Body of pancreas (tissue), 4 donors: ENCODE measurements at regions not wholly inside any gene's neighbourhood (a gene's known extent, or its start where the extent isn't known, plus 50 kb on each side); places are given as distances from the start of the nearest gene placed in this dataset.

ENCODE experiments used
- ATAC-seq: fragments of 150-250 bp; one replicate; pipeline ENCODE4 v1.9.1; 2016
- DNase-seq, 4 donors: peaks; one replicate each; pipeline ENCODE4 v3.0.0-alpha.2; 2019
- H3K27ac ChIP-seq, 4 donors: fragments of 200-600 bp; sonication (generic); 1 replicate in 3 of 4; 2 replicates in 1 of 4; pipeline versions ENCODE4 v1.5.1 to v1.6.1; 2016 to 2019; ENCODE audit warnings: mild to moderate bottlenecking in 1 of 4, mixed read lengths in 1 of 4, moderate library complexity in 1 of 4
- H3K27me3 ChIP-seq, 2 donors: fragments of 200-600 bp; sonication (generic); one replicate each; pipeline ENCODE4 v1.6.0; 2016; ENCODE audit warnings: mild to moderate bottlenecking in 1 of 2
- H3K36me3 ChIP-seq, 2 donors: fragments of 200-600 bp; sonication (generic); replicated peaks in 1 of 2; 2 replicates each; pipeline ENCODE4 v1.5.1; 2016; ENCODE audit warnings: low read depth in 2 of 2; ENCODE audit not compliant: insufficient read depth in 1 of 2
- H3K4me1 ChIP-seq: fragments of 200-600 bp; sonication (generic); one replicate; pipeline ENCODE4 v1.6.0; 2016
- H3K4me3 ChIP-seq, 2 donors: fragments of 200-600 bp; sonication (generic); 1 replicate in 1 of 2; 2 replicates in 1 of 2; pipeline ENCODE4 v1.5.1; 2016 to 2019
- H3K9me3 ChIP-seq, 3 donors: fragments of 200-600 bp; sonication (generic); 1 replicate in 2 of 3; 2 replicates in 1 of 3; pipeline ENCODE4 v1.5.1; 2016
- CTCF ChIP-seq, 7 experiments: fragments of 450-650 bp in 4 of 7; fragments of 200-600 bp in 3 of 7; sonication (generic) in 3 of 7; IDR thresholded peaks; one replicate each; pipeline ENCODE4 v1.5.1; 2016 to 2019; ENCODE audit warnings: antibody characterized with exemption in 7 of 7
- POLR2A ChIP-seq, 3 donors: fragments of 450-650 bp; IDR thresholded peaks; one replicate each; pipeline ENCODE4 v1.6.1; 2016; ENCODE audit warnings: antibody characterized with exemption in 3 of 3, mild to moderate bottlenecking in 2 of 3
- WGBS, 2 donors: methylation state at CpG; one replicate each; pipeline ENCODE4 v1.1.5; 2017; 5-methylcytosine and 5-hydroxymethylcytosine counted together
- intact Hi-C: fragments of 100-400 bp; cut with DNase I; formaldehyde crosslinking; loops from one replicate; pipeline ENCODE4 v1.15.1; 2023

GRCh38 chr9:29514862-29515261, 1941.6 kb upstream of the C9orf72 start:
- WGBS, 2 donors, result 44% methylated on average over 8 of the region's 8 CpGs
- H3K4me1 ChIP-seq, result no peaks in the 10 kb centered on the region
- DNase-seq (no peak), ATAC-seq (no peak)
- H3K9me3 ChIP-seq, result no peaks in the 10 kb centered on the region
- no peaks in the 10 kb centered on the region for H3K36me3 ChIP-seq
- intact Hi-C loops, result no loop called here
- H3K27ac ChIP-seq, result no peak overlapping the region
- H3K4me3 ChIP-seq, result no peak overlapping the region
- TF ChIP-seq CTCF (IDR thresholded peaks at IDR 0.05) (no peak), POLR2A (IDR thresholded peaks at IDR 0.05) (no peak)
- H3K27me3 ChIP-seq, result no peaks in the 10 kb centered on the region

GRCh38 chr9:29548436-29548835, 1975.2 kb upstream of the C9orf72 start:
- 75 to 76% methylated on average over 3 of the region's 3 CpGs for WGBS, 2 donors
- Histone ChIP-seq H3K4me1 (no peaks in the 10 kb centered on the region), H3K9me3 (no peaks in the 10 kb centered on the region), H3K27me3 (no peaks in the 10 kb centered on the region), H3K27ac (no peak overlapping the region), H3K4me3 (no peak overlapping the region), H3K36me3 (no peaks in the 10 kb centered on the region)
- DNase-seq, result no peak
- ATAC-seq, result no peak
- TF ChIP-seq POLR2A (IDR thresholded peaks at IDR 0.05), result no peak
- TF ChIP-seq CTCF (IDR thresholded peaks at IDR 0.05), result no peak
- intact Hi-C loops, result no loop called here

- TF ChIP-seq POLR2A (IDR thresholded peaks at IDR 0.05) (no peak), CTCF (IDR thresholded peaks at IDR 0.05) (no peak)
- intact Hi-C loops, result no loop called here
- Histone ChIP-seq H3K27me3 (no peaks in the 10 kb centered on the region), H3K36me3 (no peaks in the 10 kb centered on the region), H3K27ac (no peak overlapping the region), H3K4me1 (no peaks in the 10 kb centered on the region), H3K9me3 (no peaks in the 10 kb centered on the region), H3K4me3 (no peak overlapping the region)
- no peak for DNase-seq
- ATAC-seq, result no peak
These were observed 1982.2 kb upstream of the C9orf72 start for GRCh38 chr9:29555502-29555901.

GRCh38 chr9:29556317-29556716, 1983.0 kb upstream of the C9orf72 start:
- WGBS, 2 donors, result 42 to 49% methylated on average over 3 of the region's 3 CpGs
- Histone ChIP-seq H3K4me3 (no peak overlapping the region), H3K27me3 (no peaks in the 10 kb centered on the region), H3K9me3 (no peaks in the 10 kb centered on the region), H3K27ac (no peak overlapping the region), H3K36me3 (no peaks in the 10 kb centered on the region), H3K4me1 (no peaks in the 10 kb centered on the region)
- intact Hi-C loops, result no loop called here
- DNase-seq (no peak), ATAC-seq (no peak)
- TF ChIP-seq CTCF (IDR thresholded peaks at IDR 0.05) (no peak), POLR2A (IDR thresholded peaks at IDR 0.05) (no peak)

- no peak for TF ChIP-seq POLR2A (IDR thresholded peaks at IDR 0.05)
- TF ChIP-seq CTCF (IDR thresholded peaks at IDR 0.05), result no peak
- H3K9me3 ChIP-seq, result no peaks in the 10 kb centered on the region
- no peaks in the 10 kb centered on the region for H3K27me3 ChIP-seq
- H3K36me3 ChIP-seq, result no peaks in the 10 kb centered on the region
- intact Hi-C loops, result no loop called here
- ATAC-seq (no peak), DNase-seq (no peak)
- WGBS, 2 donors, result 60 to 64% methylated on average over 2 of the region's 2 CpGs
- H3K27ac ChIP-seq, result no peak overlapping the region
- H3K4me1 ChIP-seq, result no peaks in the 10 kb centered on the region
- H3K4me3 ChIP-seq, result no peak overlapping the region
These were observed 1983.5 kb upstream of the C9orf72 start for GRCh38 chr9:29556746-29557145.
